ENCODE measurements at regions not wholly inside any gene's neighbourhood (a gene's known extent, or its start where the extent isn't known, plus 50 kb on each side); places are given as distances from the start of the nearest gene placed in this dataset.

DNA sequence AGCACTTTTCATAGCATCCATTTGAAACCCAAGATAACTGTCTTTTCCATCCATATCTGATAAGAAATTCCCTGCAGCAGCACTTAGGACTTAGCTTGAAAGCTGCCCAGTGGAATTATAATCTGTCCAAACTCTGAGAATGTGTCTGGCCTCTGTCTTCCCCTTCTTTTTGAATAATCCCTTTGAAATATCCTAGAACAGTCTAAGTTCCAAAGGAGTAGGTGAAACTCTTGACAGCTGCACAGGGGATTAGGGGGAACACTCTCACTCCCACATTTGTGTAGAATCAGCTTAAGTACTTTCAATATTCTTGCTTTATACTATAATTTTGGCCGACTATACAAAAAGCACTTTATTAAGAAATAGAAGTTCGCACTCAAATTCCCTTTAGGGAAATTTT, 157.7 kb downstream of the PAPSS1 start:
- DNase-seq (ENCODE audit: low read depth), result no peak
- TF ChIP-seq, protein P1, sequence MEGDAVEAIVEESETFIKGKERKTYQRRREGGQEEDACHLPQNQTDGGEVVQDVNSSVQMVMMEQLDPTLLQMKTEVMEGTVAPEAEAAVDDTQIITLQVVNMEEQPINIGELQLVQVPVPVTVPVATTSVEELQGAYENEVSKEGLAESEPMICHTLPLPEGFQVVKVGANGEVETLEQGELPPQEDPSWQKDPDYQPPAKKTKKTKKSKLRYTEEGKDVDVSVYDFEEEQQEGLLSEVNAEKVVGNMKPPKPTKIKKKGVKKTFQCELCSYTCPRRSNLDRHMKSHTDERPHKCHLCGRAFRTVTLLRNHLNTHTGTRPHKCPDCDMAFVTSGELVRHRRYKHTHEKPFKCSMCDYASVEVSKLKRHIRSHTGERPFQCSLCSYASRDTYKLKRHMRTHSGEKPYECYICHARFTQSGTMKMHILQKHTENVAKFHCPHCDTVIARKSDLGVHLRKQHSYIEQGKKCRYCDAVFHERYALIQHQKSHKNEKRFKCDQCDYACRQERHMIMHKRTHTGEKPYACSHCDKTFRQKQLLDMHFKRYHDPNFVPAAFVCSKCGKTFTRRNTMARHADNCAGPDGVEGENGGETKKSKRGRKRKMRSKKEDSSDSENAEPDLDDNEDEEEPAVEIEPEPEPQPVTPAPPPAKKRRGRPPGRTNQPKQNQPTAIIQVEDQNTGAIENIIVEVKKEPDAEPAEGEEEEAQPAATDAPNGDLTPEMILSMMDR (IDR thresholded peaks at IDR 0.05; ENCODE audit: control insufficient read depth, insufficient read depth, low read depth, low read length, missing control alignments), result no peak
- no peak overlapping the region for H3K4me3 ChIP-seq (ENCODE audit: control insufficient read depth, low read depth, low read length)

DNA sequence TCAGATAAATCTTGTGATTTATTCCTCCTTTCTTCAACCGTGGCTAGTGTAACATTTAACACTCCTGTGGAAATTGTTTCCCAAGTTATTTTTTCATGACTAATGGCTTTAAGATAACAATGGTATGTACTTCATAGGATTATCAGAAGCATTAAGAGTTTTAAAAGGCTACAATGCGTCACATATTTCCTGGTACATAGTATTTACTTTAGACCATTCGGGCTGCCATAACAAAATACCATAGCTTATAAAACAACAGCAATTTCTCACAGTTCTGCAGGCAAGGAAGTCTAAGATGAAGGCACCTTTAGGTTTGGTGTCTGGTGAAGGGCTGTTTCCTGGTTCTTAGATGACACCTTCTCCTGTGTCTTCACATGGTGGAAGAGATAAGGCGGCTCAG, 158.6 kb downstream of the PAPSS1 start:
- TF ChIP-seq, protein P1 (IDR thresholded peaks at IDR 0.05; ENCODE audit: control insufficient read depth, insufficient read depth, low read depth, low read length, missing control alignments), result no peak
- DNase-seq (ENCODE audit: low read depth), result no peak
- H3K4me3 ChIP-seq (ENCODE audit: control insufficient read depth, low read depth, low read length), result no peak overlapping the region

DNA sequence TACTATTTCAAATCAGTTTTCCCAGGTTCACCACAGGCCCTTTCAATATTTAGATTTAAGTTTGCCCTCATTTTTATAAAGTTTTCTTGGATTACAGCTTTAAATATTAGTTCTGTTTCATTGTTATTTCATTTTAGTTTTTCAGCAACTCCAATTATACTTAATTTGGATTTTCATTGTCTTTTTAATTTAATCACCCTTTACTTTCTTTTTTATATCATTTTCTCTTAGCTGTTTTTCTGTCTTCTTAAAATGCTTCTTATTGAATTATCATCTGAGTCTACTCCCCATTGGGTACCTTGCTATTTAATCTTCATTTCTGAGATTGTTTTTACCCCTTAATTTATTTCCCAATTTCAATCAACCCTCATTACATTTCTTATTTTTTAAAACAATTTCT, 160.4 kb downstream of the PAPSS1 start:
- H3K4me3 ChIP-seq (ENCODE audit: control insufficient read depth, low read depth, low read length), result no peak overlapping the region
- TF ChIP-seq, protein P1 (IDR thresholded peaks at IDR 0.05; ENCODE audit: control insufficient read depth, insufficient read depth, low read depth, low read length, missing control alignments), result no peak
- no peak for DNase-seq (ENCODE audit: low read depth)

DNA sequence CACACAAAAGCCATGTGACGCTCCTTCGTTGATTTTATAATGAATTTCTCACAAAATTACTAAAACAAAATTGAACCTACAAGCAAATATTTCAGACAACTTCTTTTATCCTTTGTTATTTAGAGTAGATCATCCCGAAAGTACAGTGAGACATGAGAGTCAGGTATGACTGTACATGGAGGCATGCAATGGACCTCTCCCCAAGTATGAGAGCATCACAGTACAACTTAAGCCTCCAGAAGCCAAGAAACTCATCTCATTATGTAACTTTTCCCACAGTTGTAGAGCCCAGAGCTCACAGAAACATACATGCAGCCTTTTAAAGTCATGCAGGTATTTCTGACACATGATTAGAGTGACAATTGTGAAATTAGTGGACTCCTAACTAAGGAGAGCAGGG, 167.7 kb downstream of the PAPSS1 start:
- TF ChIP-seq, protein P1 (IDR thresholded peaks at IDR 0.05; ENCODE audit: control insufficient read depth, insufficient read depth, low read depth, low read length, missing control alignments), result no peak
- no peak for DNase-seq (ENCODE audit: low read depth)
- H3K4me3 ChIP-seq (ENCODE audit: control insufficient read depth, low read depth, low read length), result no peak overlapping the region

DNA sequence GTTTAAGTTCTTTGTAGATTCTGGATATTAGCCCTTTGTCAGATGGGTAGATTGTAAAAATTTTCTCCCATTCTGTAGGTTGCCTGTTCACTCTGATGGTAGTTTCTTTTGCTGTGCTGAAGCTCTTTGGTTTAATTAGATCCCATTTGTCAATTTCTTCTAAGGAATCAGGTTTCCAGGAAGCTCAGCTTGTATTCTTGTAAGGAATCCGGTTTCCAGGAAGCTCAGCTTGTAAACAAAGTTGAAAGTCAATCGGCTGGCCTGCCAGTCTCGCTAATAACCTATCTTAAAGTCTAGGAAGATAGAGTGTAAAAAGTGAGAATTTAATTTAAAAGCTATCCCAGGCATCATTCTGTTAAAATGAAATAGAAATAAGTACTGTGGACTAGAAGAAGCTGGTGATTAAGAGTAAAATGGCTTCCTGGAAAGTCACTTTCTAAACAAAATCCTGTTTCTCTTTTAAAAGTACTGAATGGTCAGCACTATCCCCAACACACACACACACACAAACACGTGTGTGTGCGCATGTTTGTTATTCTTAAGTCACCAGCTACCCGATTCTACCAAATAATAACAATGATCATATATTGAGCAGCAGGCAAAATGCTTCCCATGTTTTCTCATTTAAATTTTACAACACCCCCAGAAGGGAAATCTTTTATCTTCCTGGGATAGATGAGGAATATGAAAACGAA, 171.7 kb downstream of the PAPSS1 start:
- TF ChIP-seq, protein P1 (IDR thresholded peaks at IDR 0.05; ENCODE audit: control insufficient read depth, insufficient read depth, low read depth, low read length, missing control alignments), result no peak
- no peak overlapping the region for H3K4me3 ChIP-seq (ENCODE audit: control insufficient read depth, low read depth, low read length)
- DNase-seq (ENCODE audit: low read depth), result no peak

DNA sequence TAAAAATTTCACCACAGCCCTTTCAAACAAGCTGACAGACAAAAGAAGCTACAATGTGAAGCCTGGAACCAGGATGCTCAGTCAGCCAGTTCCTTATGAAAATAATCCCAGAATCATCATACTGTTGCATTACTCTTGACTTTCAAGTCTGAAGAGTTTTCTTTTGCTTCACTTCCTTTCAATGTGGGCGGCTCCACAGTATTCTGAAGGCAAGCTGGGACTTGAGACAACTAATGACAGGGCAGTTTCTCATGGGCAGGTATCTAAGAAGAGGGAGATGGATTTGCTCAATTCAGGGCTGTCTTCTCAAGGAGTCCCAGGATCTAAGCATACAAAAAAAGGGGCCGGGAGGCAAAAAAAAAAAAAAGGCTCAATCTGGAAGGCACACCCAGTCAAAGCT, 173.4 kb downstream of the PAPSS1 start:
- TF ChIP-seq, protein P1 (IDR thresholded peaks at IDR 0.05; ENCODE audit: control insufficient read depth, insufficient read depth, low read depth, low read length, missing control alignments), result no peak

More for the DNA sequence above, 173.4 kb downstream of the PAPSS1 start:
- no peak overlapping the region for H3K4me3 ChIP-seq (ENCODE audit: control insufficient read depth, low read depth, low read length)
- no peak for DNase-seq (ENCODE audit: low read depth)

Data from AG09309 (cell line).